Liver (tissue), 3 donors: ENCODE measurements at regions not wholly inside any gene's neighbourhood (a gene's known extent, or its start where the extent isn't known, plus 50 kb on each side); places are given as distances from the start of the nearest gene placed in this dataset.

Experiments used
- ATF3 ChIP-seq: IDR thresholded peaks from 2 replicates; pipeline ENCODE4 v1.6.1; 2016; ENCODE audit warnings: antibody characterized with exemption
- CTCF ChIP-seq: fragments of 150-350 bp; IDR thresholded peaks from 2 replicates; pipeline ENCODE4 v1.5.1; 2017; ENCODE audit warnings: improper control_type of control experiment, low read depth, low read length; ENCODE audit not compliant: missing input control
- EGR1 ChIP-seq, 2 donors: IDR thresholded peaks; 2 replicates each; pipeline ENCODE4 v1.6.1; 2016 to 2018; ENCODE audit warnings: antibody characterized with exemption in 2 of 2, low read depth in 2 of 2
- FOXA2 ChIP-seq: IDR thresholded peaks from 2 replicates; pipeline ENCODE4 v1.6.1; 2016; ENCODE audit warnings: antibody characterized with exemption
- GABPA ChIP-seq, 2 donors: IDR thresholded peaks in 1 of 2; conservative IDR thresholded peaks in 1 of 2; 2 replicates each; pipeline ENCODE4 v1.6.1; 2016; ENCODE audit warnings: antibody characterized with exemption in 2 of 2, mild to moderate bottlenecking in 1 of 2, moderate library complexity in 1 of 2
- JUND ChIP-seq, 2 donors: IDR thresholded peaks; 2 replicates each; pipeline ENCODE4 v1.6.1; 2016; ENCODE audit warnings: antibody characterized with exemption in 2 of 2
- MAX ChIP-seq: IDR thresholded peaks from 2 replicates; pipeline ENCODE4 v1.6.1; 2016; ENCODE audit warnings: antibody characterized with exemption
- NR2F2 ChIP-seq: IDR thresholded peaks from 2 replicates; pipeline ENCODE4 v1.6.1; 2016; ENCODE audit warnings: antibody characterized with exemption
- RAD21 ChIP-seq, 2 donors: IDR thresholded peaks; 2 replicates each; pipeline ENCODE4 v1.6.1; 2016; ENCODE audit warnings: antibody characterized with exemption in 2 of 2, mild to moderate bottlenecking in 2 of 2
- REST ChIP-seq: IDR thresholded peaks from 2 replicates; pipeline ENCODE4 v1.6.1; 2016; ENCODE audit warnings: antibody characterized with exemption, mild to moderate bottlenecking
- SP1 ChIP-seq: IDR thresholded peaks from 2 replicates; pipeline ENCODE4 v1.6.1; 2018; ENCODE audit warnings: antibody characterized with exemption, mild to moderate bottlenecking
- TAF1 ChIP-seq: conservative IDR thresholded peaks from 2 replicates; pipeline ENCODE4 v1.6.1; 2016; ENCODE audit warnings: antibody characterized with exemption, mild to moderate bottlenecking
- YY1 ChIP-seq: IDR thresholded peaks from 2 replicates; pipeline ENCODE4 v1.6.1; 2016; ENCODE audit warnings: antibody characterized with exemption, mild to moderate bottlenecking
- ZBTB33 ChIP-seq: IDR thresholded peaks from 2 replicates; pipeline ENCODE4 v1.6.1; 2016; ENCODE audit warnings: antibody characterized with exemption
- donor health status: healthy.
- donor health status: healthy.

DNA sequence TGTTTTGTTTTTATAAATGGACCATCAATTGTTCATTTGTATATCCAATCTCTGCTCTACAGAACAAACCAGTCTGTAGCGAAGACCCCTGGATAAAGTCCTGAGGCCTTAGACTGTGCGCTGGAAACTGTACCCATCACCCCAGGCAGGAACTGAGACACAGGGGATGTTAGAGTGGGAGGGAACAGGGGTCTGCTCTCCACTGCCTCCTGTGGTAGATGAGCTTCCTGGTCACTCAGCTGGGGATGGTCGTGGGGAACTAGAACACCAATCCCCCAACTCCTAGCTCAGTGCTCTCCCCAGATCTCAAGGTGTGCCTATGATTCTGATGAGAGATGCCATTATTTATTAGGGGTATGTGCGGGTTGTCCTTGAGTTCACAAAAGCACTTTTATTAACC, 340.2 kb upstream of the IGF1R start:
- TF ChIP-seq CTCF (no peak), TAF1 (no peak), SP1 (no peak), RAD21 (IDR thresholded peaks at IDR 0.05) (no peak), REST (no peak), MAX (no peak), JUND (IDR thresholded peaks at IDR 0.05) (no peak), GABPA (IDR thresholded peaks at IDR 0.05 in 1 of 2, conservative IDR thresholded peaks at IDR 0.05 in 1 of 2) (no peak), ATF3 (no peak), FOXA2 (no peak), ZBTB33 (no peak), EGR1 (IDR thresholded peaks at IDR 0.05; ENCODE audit: low read depth in 2 of 2) (no peak), YY1 (no peak), NR2F2 (no peak)
